Stomach (tissue), 4 donors: ENCODE measurements at regions not wholly inside any gene's neighbourhood (a gene's known extent, or its start where the extent isn't known, plus 50 kb on each side); places are given as distances from the start of the nearest gene placed in this dataset.

Experiments used
- CTCF ChIP-seq, 7 experiments: fragments of 450-650 bp in 4 of 7; fragments of 200-600 bp in 3 of 7; sonication (generic) in 3 of 7; IDR thresholded peaks; one replicate each; pipeline ENCODE4 v1.5.1; 2016 to 2019; ENCODE audit warnings: antibody characterized with exemption in 7 of 7, control low read depth in 2 of 7, mild to moderate bottlenecking in 1 of 7
- POLR2A ChIP-seq, 4 donors: fragments of 450-650 bp; IDR thresholded peaks; one replicate each; pipeline ENCODE4 v1.6.1; 2016; ENCODE audit warnings: antibody characterized with exemption in 4 of 4, control low read depth in 2 of 4, mild to moderate bottlenecking in 1 of 4, moderate library complexity in 1 of 4
- POLR2AphosphoS5 ChIP-seq, 3 donors: sonication (generic); formaldehyde crosslinking; IDR thresholded peaks; one replicate each; pipeline ENCODE4 v1.6.1; 2016; ENCODE audit warnings: antibody characterized with exemption in 3 of 3

- TF ChIP-seq CTCF (IDR thresholded peaks at IDR 0.05) (no peak), POLR2AphosphoS5 (IDR thresholded peaks at IDR 0.05) (no peak), POLR2A (IDR thresholded peaks at IDR 0.05) (no peak)
These were observed 136.7 kb downstream of the CYLD start for GRCh38 chr16:50878536-50878935.
